Stimulated activated CD8-positive, alpha-beta memory T cell treated with anti-CD3 and anti-CD28 coated beads, Interleukin-7, amount 100 ng/mL, for 24 hours (primary cell): ENCODE measurements at regions not wholly inside any gene's neighbourhood (a gene's known extent, or its start where the extent isn't known, plus 50 kb on each side); places are given as distances from the start of the nearest gene placed in this dataset.
"Not testable (repeated sequence)": the region's sequence is repeated elsewhere in the genome, so short reads cannot be mapped to it uniquely, and the experiment has no call there.

ENCODE experiments used
- DNase-seq: peaks from one replicate; pipeline ENCODE4 v3.0.0-alpha.2; 2020; ENCODE audit warnings: low read depth

GRCh38 chr2:83874712-83875430 is 584.2 kb downstream of the SUCLG1 start:
- DNase-seq = no peak

- DNase-seq = no peak
These were observed 585.0 kb downstream of the SUCLG1 start for GRCh38 chr2:83874066-83874465.

- no peak for DNase-seq
These were observed 586.0 kb downstream of the SUCLG1 start for GRCh38 chr2:83873110-83873509.

- no peak for DNase-seq
These were observed 592.9 kb downstream of the SUCLG1 start for GRCh38 chr2:83866211-83866610.

DNA sequence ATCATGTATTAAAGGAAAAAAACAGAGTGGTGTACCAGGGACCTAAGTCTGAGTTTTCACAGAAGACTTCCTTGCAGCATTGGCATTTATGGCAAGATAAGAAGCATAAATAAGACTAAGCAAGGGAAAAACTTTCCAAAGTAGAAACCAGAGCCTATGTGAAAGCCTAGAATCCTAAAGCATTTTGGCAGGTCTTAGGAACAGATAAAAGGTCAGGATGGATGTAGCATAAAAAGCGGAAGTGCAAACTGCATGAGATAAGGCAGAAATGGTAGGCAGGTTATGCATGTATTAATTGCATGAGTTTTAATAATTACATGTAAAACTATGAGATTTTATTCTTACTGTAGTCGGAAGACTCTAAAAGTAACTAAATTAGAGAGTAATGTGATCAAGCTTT is 596.5 kb downstream of the SUCLG1 start:
- no peak for DNase-seq

GRCh38 chr2:83860320-83860719 is 598.8 kb downstream of the SUCLG1 start:
- DNase-seq = no peak

- DNase-seq = no peak
These were observed 599.5 kb downstream of the SUCLG1 start for GRCh38 chr2:83859553-83859952.

- DNase-seq = no peak
These were observed 608.0 kb downstream of the SUCLG1 start for GRCh38 chr2:83851066-83851465.

DNA sequence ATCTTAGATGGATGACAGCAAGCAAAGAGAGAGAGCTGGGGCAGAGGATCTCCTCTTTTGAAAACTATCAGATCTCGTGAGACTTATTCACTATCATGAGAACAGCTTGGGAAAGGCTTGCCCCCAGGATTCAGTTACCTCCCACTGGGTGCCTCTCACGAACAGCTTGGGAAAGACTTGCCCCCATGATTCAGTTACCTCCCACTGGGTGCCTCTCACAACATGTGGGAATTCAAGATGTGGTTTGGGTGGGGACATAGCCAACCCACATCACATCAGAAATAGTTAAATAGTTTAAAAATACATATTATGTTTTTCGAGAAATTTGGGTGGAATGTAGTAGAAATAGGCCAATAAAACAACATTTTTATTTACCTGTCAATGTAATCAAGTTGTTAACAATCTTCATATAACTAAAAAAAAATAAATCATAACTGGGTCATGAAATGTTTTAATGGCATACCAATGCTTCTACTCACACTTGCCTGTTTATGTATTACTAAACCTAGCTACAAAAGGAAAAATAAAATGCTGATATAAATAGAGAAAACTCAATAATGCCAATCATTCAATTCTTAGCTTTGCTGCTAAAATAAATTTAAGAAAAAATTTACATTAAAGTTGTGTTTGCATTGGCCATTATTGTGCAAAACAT is 608.9 kb downstream of the SUCLG1 start:
- DNase-seq = no peak

DNA sequence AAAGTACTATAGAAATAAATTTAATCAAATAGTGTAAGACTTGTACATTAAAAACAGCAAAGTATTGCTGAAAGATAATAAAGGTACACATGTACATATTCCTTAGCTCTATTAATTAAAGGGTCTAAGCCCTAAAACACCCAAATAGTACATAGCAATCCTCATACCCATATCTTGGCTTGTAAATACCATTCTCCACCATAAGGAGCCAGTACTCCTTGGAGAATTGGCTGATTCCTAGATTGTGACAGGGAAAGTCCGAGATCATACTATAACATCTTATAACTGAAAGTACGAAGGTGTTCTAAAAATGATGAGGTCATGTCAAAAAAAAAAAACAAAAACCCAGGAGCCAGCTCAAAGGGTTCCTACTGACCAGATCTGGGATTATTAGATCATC is 614.6 kb downstream of the SUCLG1 start:
- no peak for DNase-seq

GRCh38 chr2:83842421-83842820 is 616.7 kb downstream of the SUCLG1 start:
- no peak for DNase-seq

DNA sequence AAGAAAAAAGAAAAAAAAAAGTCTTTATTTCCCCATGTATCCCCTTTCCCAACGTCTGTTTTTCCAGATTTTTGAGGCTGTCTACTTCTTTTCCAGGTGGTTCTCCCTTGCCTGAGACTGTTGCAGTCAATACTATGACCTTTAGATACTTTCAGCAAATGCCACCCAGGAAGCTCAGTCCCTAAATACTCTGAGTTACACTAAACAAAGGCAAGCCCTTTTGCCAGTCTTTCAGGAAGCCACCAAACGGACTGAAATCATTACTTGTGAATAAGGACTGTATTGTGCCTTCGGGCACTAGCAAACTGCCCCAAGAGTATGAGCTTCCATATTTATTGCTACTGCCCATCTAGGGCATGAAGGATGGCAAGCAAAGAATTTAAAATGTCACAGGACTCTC is 621.3 kb downstream of the SUCLG1 start:
- no peak for DNase-seq

GRCh38 chr2:83827618-83828017 is 631.5 kb downstream of the SUCLG1 start:
- no peak for DNase-seq

DNA sequence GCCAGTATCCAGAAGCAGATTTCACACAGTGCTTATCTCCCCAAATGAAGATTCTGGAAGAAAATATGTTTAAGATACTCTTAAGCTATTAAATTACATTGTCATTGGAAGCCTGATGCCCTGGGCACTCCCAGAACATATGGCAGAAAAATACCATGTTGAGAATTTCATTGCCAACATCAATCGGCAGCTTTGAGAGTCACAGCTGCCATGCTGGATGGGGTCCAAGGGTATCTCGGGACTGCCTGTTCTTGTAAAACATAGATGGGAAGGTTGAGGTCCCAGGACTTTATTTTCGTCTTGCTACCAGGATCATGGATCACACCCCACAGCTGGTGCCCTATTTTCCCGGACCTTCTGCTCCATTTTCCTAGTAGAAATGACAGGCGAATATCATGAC is 632.5 kb downstream of the SUCLG1 start:
- DNase-seq = no peak

DNA sequence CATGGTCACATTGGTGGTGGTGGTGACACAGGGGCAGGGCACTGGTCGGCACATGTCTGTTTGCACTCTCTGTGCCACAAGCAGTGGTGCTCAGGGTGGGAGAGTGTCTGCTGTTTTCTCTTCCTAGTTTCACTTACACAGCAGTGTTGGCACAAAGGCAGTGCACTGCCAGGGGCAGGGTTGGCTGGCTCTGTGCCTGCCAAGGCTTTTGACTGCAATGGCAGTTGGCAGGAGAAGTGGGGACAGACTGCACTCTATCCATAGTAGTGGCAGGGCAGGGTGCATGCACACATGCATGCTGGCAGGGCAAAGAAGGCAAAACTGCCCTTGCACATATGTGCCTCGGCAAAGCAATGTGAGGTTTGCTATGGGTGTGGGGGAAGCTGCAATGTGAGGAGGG is 635.9 kb downstream of the SUCLG1 start:
- no peak for DNase-seq

DNA sequence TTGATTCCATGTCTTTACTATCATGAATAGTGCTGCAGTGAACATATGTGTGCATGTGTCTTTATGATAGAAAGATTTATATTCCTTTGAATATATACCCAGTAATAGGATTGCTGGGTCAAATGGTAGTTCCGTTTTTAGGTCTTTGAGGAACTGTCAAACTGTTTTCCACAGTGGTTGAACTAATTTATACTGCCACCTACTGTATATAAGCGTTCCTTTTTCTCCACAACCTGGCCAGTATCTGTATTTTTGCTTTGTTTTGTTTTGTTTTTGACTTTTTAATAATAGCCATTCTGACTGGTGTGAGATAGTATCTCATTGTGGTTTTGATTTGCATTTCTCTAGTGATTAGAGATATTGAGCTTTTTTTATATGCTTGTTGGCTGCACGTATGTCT is 641.6 kb downstream of the SUCLG1 start:
- DNase-seq = no peak

DNA sequence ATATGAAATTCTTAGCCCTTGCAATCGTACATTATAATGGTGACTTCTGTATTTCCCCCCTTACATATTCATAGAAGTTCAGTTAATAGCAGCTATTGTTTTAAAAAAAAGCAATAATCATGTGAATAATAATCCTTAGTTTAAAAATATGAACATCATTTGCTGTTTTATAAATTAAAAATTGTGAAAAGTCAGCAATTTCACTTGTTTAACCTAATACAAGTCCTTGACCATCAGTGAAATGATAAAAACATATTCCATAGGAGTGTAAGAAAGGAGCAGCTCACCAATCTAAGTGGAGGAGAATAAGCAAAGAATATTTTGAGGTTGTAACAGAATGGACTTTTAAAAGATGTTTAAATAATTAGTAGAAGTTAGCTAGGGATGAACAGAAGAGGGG is 650.2 kb downstream of the SUCLG1 start:
- DNase-seq = no peak

- no peak for DNase-seq
These were observed 656.5 kb downstream of the SUCLG1 start for GRCh38 chr2:83802604-83803003.

DNA sequence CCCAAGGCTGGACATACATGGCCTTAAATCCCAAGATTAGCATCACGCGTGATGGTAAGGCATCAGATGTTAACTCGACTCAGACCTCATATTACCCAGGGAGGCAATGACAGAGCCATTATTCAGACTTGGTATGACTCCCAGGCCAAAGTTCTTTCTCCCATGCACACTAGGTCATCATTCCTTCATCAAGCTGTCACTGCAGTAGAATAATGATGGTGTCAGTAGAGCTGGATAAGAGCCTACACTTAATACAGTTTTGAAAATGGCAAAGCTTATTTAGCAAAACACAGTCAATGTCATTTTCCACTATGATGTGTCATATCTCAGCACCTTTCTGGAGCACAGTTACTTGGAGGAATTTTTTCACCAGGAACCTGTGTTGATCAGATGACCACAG is 663.3 kb downstream of the SUCLG1 start:
- DNase-seq = no peak

- DNase-seq = not testable (repeated sequence)
These were observed 668.6 kb downstream of the SUCLG1 start for GRCh38 chr2:83790467-83790866.

DNA sequence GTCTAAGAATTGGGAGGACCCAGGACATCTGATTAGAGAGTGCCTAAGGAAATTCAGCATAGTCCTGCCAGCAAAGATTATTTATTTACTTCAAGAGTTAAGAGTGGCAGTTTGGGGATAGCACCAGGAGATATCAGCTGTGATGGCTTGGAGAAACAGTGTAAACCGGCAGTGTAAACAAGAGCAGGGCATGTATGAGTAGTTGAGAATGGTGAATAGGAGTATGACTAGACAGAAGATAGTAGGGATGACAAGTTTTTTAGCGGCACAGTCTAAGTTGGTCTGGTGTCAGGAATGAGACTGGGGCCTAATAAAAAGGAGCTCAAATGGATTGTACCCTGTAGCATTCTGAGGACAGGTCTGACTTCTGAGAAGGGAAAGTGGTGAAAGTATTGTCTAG is 669.4 kb downstream of the SUCLG1 start:
- DNase-seq = not testable (repeated sequence)

- DNase-seq = not testable (repeated sequence)
These were observed 670.0 kb downstream of the SUCLG1 start for GRCh38 chr2:83788938-83789566.

DNA sequence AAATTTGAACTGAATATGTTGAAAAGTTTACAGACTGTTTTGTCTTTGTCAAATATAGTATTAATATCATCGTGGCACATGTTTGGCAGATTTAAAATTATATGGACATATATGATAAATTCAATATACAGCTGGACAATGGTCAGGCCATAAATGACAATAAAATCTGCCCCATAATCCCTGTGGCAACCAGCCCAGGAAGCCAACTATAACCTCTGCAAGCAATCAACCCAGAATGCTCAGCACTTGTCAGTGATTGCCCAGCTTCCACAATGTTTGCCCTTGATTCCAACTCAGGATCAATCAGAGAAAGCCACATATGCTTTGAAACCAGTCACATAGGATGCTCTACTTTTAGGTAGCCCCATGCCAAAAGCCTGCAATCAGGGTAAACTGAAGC is 671.9 kb downstream of the SUCLG1 start:
- DNase-seq = no peak

DNA sequence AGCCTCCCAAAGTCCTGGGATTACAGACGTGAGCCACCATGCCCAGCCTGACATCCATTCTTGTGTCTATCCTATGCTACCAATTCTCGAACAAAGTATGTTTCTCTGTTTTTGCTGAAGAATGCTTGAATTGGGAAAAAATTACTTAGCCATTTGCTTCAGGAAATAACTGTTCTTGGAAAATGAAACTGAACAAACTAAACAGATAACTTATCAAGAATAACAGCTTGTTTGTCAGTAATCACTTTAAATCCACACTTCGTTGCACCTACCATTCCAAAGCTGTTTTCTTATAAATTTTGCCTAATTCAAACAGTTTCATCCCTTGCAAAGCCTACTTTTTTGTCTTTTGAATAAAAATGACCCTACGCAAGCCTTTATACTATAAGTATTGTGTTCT is 672.9 kb downstream of the SUCLG1 start:
- no peak for DNase-seq
